ENCODE measurements at regions not wholly inside any gene's neighbourhood (a gene's known extent, or its start where the extent isn't known, plus 50 kb on each side); places are given as distances from the start of the nearest gene placed in this dataset.

GRCh38 chr1:36570478-36571060, 87.9 kb upstream of the CSF3R start:
- Histone ChIP-seq H3K9ac (ENCODE audit: low read length) (no peak overlapping the region), H3K9me3 (replicated peaks; ENCODE audit: insufficient read depth, low read length) (no peaks in the 10 kb centered on the region), H3F3A (ENCODE audit: insufficient read depth, low read length) (no peaks in the 10 kb centered on the region), H4K20me1 (ENCODE audit: insufficient read depth, low read length) (no peaks in the 10 kb centered on the region), H3K4me1 (ENCODE audit: low read length) (no peaks in the 10 kb centered on the region), H3K9me2 (replicated peaks; ENCODE audit: insufficient read depth, low read length) (no peaks in the 10 kb centered on the region), H3K4me3 (ENCODE audit: low read length) (no peak overlapping the region), H3K4me2 (ENCODE audit: low read depth, low read length) (no peak overlapping the region), H3K79me2 (ENCODE audit: low read length) (no peaks in the 10 kb centered on the region), H2AFZ (ENCODE audit: low read length) (no peak overlapping the region), H3K27me3 (replicated peaks; ENCODE audit: insufficient read depth, low read length) (peaks cover 80% of the 10 kb centered on the region), H3K36me3 (replicated peaks; ENCODE audit: insufficient read depth, low read length) (no peaks in the 10 kb centered on the region), H3K27ac (ENCODE audit: low read length) (no peak overlapping the region)
- DNase-seq = no peak
- TF ChIP-seq CTCF (IDR thresholded peaks at IDR 0.05; ENCODE audit: low read length) (no peak), EZH2 (optimal IDR thresholded peaks at IDR 0.05; ENCODE audit: low read depth, low read length) (no peak), EZH2phosphoT487 (IDR thresholded peaks at IDR 0.05; ENCODE audit: low read length) (no peak)

- no peaks in the 10 kb centered on the region for H3K36me3 ChIP-seq (replicated peaks; ENCODE audit: insufficient read depth, low read length)
- H4K20me1 ChIP-seq (ENCODE audit: insufficient read depth, low read length) = no peaks in the 10 kb centered on the region
- peaks cover 82% of the 10 kb centered on the region for H3K27me3 ChIP-seq (replicated peaks; ENCODE audit: insufficient read depth, low read length)
- no peak for DNase-seq
- no peaks in the 10 kb centered on the region for H3K79me2 ChIP-seq (ENCODE audit: low read length)
- no peaks in the 10 kb centered on the region for H3K9me2 ChIP-seq (replicated peaks; ENCODE audit: insufficient read depth, low read length)
- no peak overlapping the region for H3K9ac ChIP-seq (ENCODE audit: low read length)
- TF ChIP-seq CTCF (IDR thresholded peaks at IDR 0.05; ENCODE audit: low read length) = no peak
- TF ChIP-seq EZH2 (optimal IDR thresholded peaks at IDR 0.05; ENCODE audit: low read depth, low read length) = no peak
- H3K4me2 ChIP-seq (ENCODE audit: low read depth, low read length) = no peak overlapping the region
- no peak overlapping the region for H3K4me3 ChIP-seq (ENCODE audit: low read length)
- H2AFZ ChIP-seq (ENCODE audit: low read length) = no peak overlapping the region
- H3F3A ChIP-seq (ENCODE audit: insufficient read depth, low read length) = no peaks in the 10 kb centered on the region
- no peaks in the 10 kb centered on the region for H3K4me1 ChIP-seq (ENCODE audit: low read length)
- no peak overlapping the region for H3K27ac ChIP-seq (ENCODE audit: low read length)
- H3K9me3 ChIP-seq (replicated peaks; ENCODE audit: insufficient read depth, low read length) = no peaks in the 10 kb centered on the region
Measured at GRCh38 chr1:36570006-36570405, 87.3 kb upstream of the CSF3R start.

- DNase-seq = no peak
- no peaks in the 10 kb centered on the region for H3K79me2 ChIP-seq (ENCODE audit: low read length)
- TF ChIP-seq EZH2 (optimal IDR thresholded peaks at IDR 0.05; ENCODE audit: low read depth, low read length) (no peak), CTCF (IDR thresholded peaks at IDR 0.05; ENCODE audit: low read length) (no peak), EZH2phosphoT487 (IDR thresholded peaks at IDR 0.05; ENCODE audit: low read length) (no peak)
- no peak overlapping the region for H3K27ac ChIP-seq (ENCODE audit: low read length)
- H3K9me3 ChIP-seq (replicated peaks; ENCODE audit: insufficient read depth, low read length) = no peaks in the 10 kb centered on the region
- H3K4me1 ChIP-seq (ENCODE audit: low read length) = no peaks in the 10 kb centered on the region
- H2AFZ ChIP-seq (ENCODE audit: low read length) = no peak overlapping the region
- H3K9me2 ChIP-seq (replicated peaks; ENCODE audit: insufficient read depth, low read length) = no peaks in the 10 kb centered on the region
- no peak overlapping the region for H3K4me2 ChIP-seq (ENCODE audit: low read depth, low read length)
- H3K4me3 ChIP-seq (ENCODE audit: low read length) = no peak overlapping the region
- peaks cover 82% of the 10 kb centered on the region for H3K27me3 ChIP-seq (replicated peaks; ENCODE audit: insufficient read depth, low read length)
- no peaks in the 10 kb centered on the region for H4K20me1 ChIP-seq (ENCODE audit: insufficient read depth, low read length)
- H3F3A ChIP-seq (ENCODE audit: insufficient read depth, low read length) = no peaks in the 10 kb centered on the region
- H3K9ac ChIP-seq (ENCODE audit: low read length) = no peak overlapping the region
- no peaks in the 10 kb centered on the region for H3K36me3 ChIP-seq (replicated peaks; ENCODE audit: insufficient read depth, low read length)
Measured at GRCh38 chr1:36567601-36568341, 85.1 kb upstream of the CSF3R start.
